ENCODE measurements at regions not wholly inside any gene's neighbourhood (a gene's known extent, or its start where the extent isn't known, plus 50 kb on each side); places are given as distances from the start of the nearest gene placed in this dataset.

- no peak for TF ChIP-seq MAX (CRISPR knock-in tag; IDR thresholded peaks at IDR 0.05)
- no peak for TF ChIP-seq ZNF281 (CRISPR knock-in tag; IDR thresholded peaks at IDR 0.05)
- no peak for TF ChIP-seq TCF7 (CRISPR knock-in tag; IDR thresholded peaks at IDR 0.05; ENCODE audit: low read depth)
Observed at GRCh38 chr16:65570261-65570660, 448.4 kb upstream of the CDH11 start.

Data from WTC11 (cell line).